OCI-LY1 (cell line): ENCODE measurements at regions not wholly inside any gene's neighbourhood (a gene's known extent, or its start where the extent isn't known, plus 50 kb on each side); places are given as distances from the start of the nearest gene placed in this dataset.

Experiments used
- H2AFZ ChIP-seq: fragments of 200-600 bp; sonication (generic), shearing (Covaris generic); 2 replicates; pipeline ENCODE4 v1.6.0; 2014; ENCODE audit warnings: antibody characterized with exemption, mild to moderate bottlenecking, low read length
- H3F3A ChIP-seq: fragments of 200-600 bp; sonication (generic), shearing (Covaris generic); 2 replicates; pipeline ENCODE4 v1.6.0; 2014; ENCODE audit warnings: mild to moderate bottlenecking, antibody characterized with exemption, low read length, moderate library complexity; ENCODE audit not compliant: insufficient read depth
- H3K27ac ChIP-seq: fragments of 200-600 bp; sonication (generic); 2 replicates; pipeline ENCODE4 v1.5.1; 2014; ENCODE audit warnings: low read length, mixed run types, mild to moderate bottlenecking, low read depth; ENCODE audit not compliant: poor library complexity, severe bottlenecking
- H3K27me3 ChIP-seq: fragments of 200-600 bp; sonication (generic); 2 replicates; pipeline ENCODE4 v1.6.0; 2014; ENCODE audit warnings: antibody characterized with exemption, mild to moderate bottlenecking, low read length, moderate library complexity; ENCODE audit not compliant: insufficient read depth
- H3K36me3 ChIP-seq: fragments of 200-600 bp; sonication (generic); 2 replicates; pipeline ENCODE4 v1.6.1; 2014; ENCODE audit warnings: mild to moderate bottlenecking, antibody characterized with exemption, low read length, moderate library complexity, mixed read lengths; ENCODE audit not compliant: insufficient read depth
- H3K4me1 ChIP-seq: fragments of 200-600 bp; sonication (generic); 2 replicates; pipeline ENCODE4 v1.5.1; 2014; ENCODE audit warnings: mild to moderate bottlenecking, low read length, moderate library complexity; ENCODE audit not compliant: insufficient read depth, severe bottlenecking
- H3K4me2 ChIP-seq: fragments of 200-600 bp; sonication (generic), shearing (Covaris generic); 2 replicates; pipeline ENCODE4 v1.6.1; 2014; ENCODE audit warnings: low read length
- H3K4me3 ChIP-seq: fragments of 200-600 bp; sonication (generic); 2 replicates; pipeline ENCODE4 v1.5.1; 2014; ENCODE audit warnings: low read length, low read depth, mild to moderate bottlenecking, mixed read lengths; ENCODE audit not compliant: poor library complexity, severe bottlenecking
- H3K79me2 ChIP-seq: fragments of 200-600 bp; shearing (Covaris generic); 2 replicates; pipeline ENCODE4 v1.6.1; 2016; ENCODE audit warnings: mixed run types, low read length, mixed read lengths; ENCODE audit not compliant: insufficient read depth
- H3K9ac ChIP-seq: fragments of 200-600 bp; sonication (generic), shearing (Covaris generic); 2 replicates; pipeline ENCODE4 v1.6.1; 2014; ENCODE audit warnings: mild to moderate bottlenecking, low read length, mixed read lengths
- H3K9me2 ChIP-seq: fragments of 200-600 bp; sonication (generic), shearing (Covaris generic); 2 replicates; pipeline ENCODE4 v1.6.1; 2014; ENCODE audit warnings: low read depth, mild to moderate bottlenecking, low read length, mixed read lengths
- H3K9me3 ChIP-seq: fragments of 200-600 bp; shearing (Covaris generic); 2 replicates; pipeline ENCODE4 v1.6.1; 2014; ENCODE audit warnings: low read length, mixed read lengths
- H4K20me1 ChIP-seq: fragments of 200-600 bp; sonication (generic), shearing (Covaris generic); 2 replicates; pipeline ENCODE4 v1.6.0; 2016; ENCODE audit warnings: mild to moderate bottlenecking, low read length; ENCODE audit not compliant: insufficient read depth
- EZH2 ChIP-seq: fragments of 200-600 bp; sonication (generic), shearing (Covaris generic); IDR thresholded peaks from 2 replicates; pipeline ENCODE4 v1.8.0; 2017; ENCODE audit warnings: borderline replicate concordance, mixed run types, mild to moderate bottlenecking, antibody characterized with exemption, low read length, moderate library complexity, mixed read lengths
- TF ChIP-seq, protein P1 (sequence below): fragments of 200-600 bp; sonication (generic), shearing (Covaris generic); IDR thresholded peaks from 2 replicates; pipeline ENCODE4 v1.5.1; 2017; ENCODE audit warnings: mild to moderate bottlenecking, antibody characterized with exemption, low read length, moderate library complexity, mixed read lengths

DNA sequence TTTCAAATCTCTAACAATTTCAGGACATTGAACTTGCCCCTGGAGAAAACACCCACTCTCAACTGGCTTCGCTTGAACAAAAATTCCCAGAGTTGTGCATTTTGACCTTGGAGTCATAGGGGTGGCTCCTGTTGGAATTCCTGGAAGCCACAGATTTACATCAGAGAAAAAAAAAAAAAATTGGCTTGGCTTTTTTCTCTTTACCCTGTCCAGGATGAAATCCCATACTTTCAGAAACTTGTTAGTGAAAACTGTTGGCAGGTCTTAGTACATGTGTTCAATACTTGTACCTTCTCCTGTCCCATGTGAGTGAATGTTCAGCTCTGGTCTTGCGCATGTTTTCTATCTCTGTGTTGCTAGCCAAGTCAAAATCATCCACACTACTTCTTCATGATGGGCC lies 228.8 kb downstream of the TGFB2 start:
- no peak overlapping the region for H3K9ac ChIP-seq
- no peaks in the 10 kb centered on the region for H3F3A ChIP-seq
- no peaks in the 10 kb centered on the region for H3K36me3 ChIP-seq
- H3K27me3 ChIP-seq = no peaks in the 10 kb centered on the region
- no peaks in the 10 kb centered on the region for H4K20me1 ChIP-seq
- no peak overlapping the region for H2AFZ ChIP-seq
- H3K79me2 ChIP-seq = no peaks in the 10 kb centered on the region
- H3K4me3 ChIP-seq = no peak overlapping the region
- H3K4me1 ChIP-seq = no peaks in the 10 kb centered on the region
- H3K4me2 ChIP-seq = no peak overlapping the region
- H3K27ac ChIP-seq = no peak overlapping the region
- no peaks in the 10 kb centered on the region for H3K9me2 ChIP-seq
- TF ChIP-seq EZH2 = no peak
- TF ChIP-seq, protein P1, sequence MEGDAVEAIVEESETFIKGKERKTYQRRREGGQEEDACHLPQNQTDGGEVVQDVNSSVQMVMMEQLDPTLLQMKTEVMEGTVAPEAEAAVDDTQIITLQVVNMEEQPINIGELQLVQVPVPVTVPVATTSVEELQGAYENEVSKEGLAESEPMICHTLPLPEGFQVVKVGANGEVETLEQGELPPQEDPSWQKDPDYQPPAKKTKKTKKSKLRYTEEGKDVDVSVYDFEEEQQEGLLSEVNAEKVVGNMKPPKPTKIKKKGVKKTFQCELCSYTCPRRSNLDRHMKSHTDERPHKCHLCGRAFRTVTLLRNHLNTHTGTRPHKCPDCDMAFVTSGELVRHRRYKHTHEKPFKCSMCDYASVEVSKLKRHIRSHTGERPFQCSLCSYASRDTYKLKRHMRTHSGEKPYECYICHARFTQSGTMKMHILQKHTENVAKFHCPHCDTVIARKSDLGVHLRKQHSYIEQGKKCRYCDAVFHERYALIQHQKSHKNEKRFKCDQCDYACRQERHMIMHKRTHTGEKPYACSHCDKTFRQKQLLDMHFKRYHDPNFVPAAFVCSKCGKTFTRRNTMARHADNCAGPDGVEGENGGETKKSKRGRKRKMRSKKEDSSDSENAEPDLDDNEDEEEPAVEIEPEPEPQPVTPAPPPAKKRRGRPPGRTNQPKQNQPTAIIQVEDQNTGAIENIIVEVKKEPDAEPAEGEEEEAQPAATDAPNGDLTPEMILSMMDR = no peak
- H3K9me3 ChIP-seq = no peaks in the 10 kb centered on the region

DNA sequence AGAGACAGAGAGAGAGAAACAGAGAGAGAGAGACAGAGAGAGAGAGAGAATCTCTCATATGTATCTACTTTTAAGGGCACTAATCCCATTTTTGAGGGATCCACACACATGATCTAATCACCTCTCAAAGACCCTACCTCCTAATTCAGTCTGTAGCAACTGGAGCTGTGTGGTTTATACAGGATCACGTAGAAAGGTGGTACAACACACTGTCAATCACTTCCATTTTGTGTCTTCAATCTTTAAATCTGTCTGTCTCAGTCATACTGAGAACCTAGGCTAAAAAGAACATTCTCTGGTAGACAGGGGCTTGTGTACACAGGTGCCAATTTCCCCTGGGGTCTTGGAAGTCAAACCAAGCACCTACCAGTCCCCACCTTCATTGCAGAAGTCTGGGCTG lies 229.9 kb downstream of the TGFB2 start:
- no peak overlapping the region for H3K9ac ChIP-seq
- H3K4me3 ChIP-seq = no peak overlapping the region
- H4K20me1 ChIP-seq = no peaks in the 10 kb centered on the region
- no peaks in the 10 kb centered on the region for H3K4me1 ChIP-seq
- H3K9me3 ChIP-seq = no peaks in the 10 kb centered on the region
- no peak for TF ChIP-seq EZH2
- TF ChIP-seq, protein P1 = no peak
- no peaks in the 10 kb centered on the region for H3K9me2 ChIP-seq
- no peaks in the 10 kb centered on the region for H3K36me3 ChIP-seq
- H3K27ac ChIP-seq = no peak overlapping the region
- no peaks in the 10 kb centered on the region for H3K27me3 ChIP-seq
- H3K79me2 ChIP-seq = no peaks in the 10 kb centered on the region
- no peak overlapping the region for H2AFZ ChIP-seq
- no peak overlapping the region for H3K4me2 ChIP-seq
- H3F3A ChIP-seq = no peaks in the 10 kb centered on the region

DNA sequence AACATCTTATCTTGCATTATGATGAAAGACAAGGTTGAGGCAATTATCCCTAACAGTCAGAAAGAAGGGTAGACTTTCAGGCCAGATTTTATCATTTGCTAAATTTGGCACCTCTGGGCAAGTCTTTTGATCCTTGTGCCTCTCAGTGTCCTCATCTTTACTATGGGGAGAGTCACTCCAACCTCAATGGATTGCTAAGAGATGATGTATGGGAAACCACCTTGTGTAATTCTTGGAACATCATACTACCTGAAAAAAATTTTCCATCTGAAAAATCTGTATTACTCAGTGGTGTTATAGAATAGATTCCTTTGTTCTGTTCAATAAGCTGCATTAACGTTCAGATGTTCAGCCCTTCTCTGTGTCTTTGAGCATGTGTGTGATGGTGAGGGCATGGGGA lies 230.7 kb downstream of the TGFB2 start:
- H3K27me3 ChIP-seq = no peaks in the 10 kb centered on the region
- no peak overlapping the region for H3K4me2 ChIP-seq
- no peaks in the 10 kb centered on the region for H4K20me1 ChIP-seq
- H3K4me3 ChIP-seq = no peak overlapping the region
- H2AFZ ChIP-seq = no peak overlapping the region
- no peaks in the 10 kb centered on the region for H3K9me2 ChIP-seq
- no peak overlapping the region for H3K27ac ChIP-seq
- H3K79me2 ChIP-seq = no peaks in the 10 kb centered on the region
- H3K4me1 ChIP-seq = no peaks in the 10 kb centered on the region
- H3F3A ChIP-seq = no peaks in the 10 kb centered on the region
- H3K36me3 ChIP-seq = no peaks in the 10 kb centered on the region
- H3K9ac ChIP-seq = no peak overlapping the region
- H3K9me3 ChIP-seq = no peaks in the 10 kb centered on the region
- TF ChIP-seq EZH2 = no peak
- TF ChIP-seq, protein P1 = no peak
